GM12878 (cell line): ENCODE measurements at regions not wholly inside any gene's neighbourhood (a gene's known extent, or its start where the extent isn't known, plus 50 kb on each side); places are given as distances from the start of the nearest gene placed in this dataset.

Experiments
- ATAC-seq: fragments of 200-7000 bp; cut with Tn5 transposase; 3 replicates; pipeline ENCODE4 v1.9.1; 2020; ENCODE audit warnings: mild to moderate bottlenecking, moderate library complexity
- BruUV-seq: library from RNA; stranded (reverse); fragments of 400-500 nt; replicated peaks from 2 replicates; lab custom pipeline; 2021; lab: Mats Ljungman, UMichigan
- CTCF ChIA-PET: fragments of 300-600 bp; sonication (Branson Sonifier 250); formaldehyde crosslinking; extraction: SDS; loops from one replicate; lab custom pipeline; 2021; ENCODE audit warnings: inconsistent platforms; lab: Yijun Ruan, JAX
- POLR2A ChIA-PET: fragments of 350-600 bp; formaldehyde crosslinking; extraction: SDS; loops from one replicate; lab custom pipeline; 2021; ENCODE audit warnings: inconsistent platforms; lab: Charles Lee
- RAD21 ChIA-PET: fragments of 300-600 bp; sonication (Branson Sonifier 250); formaldehyde crosslinking; loops from one replicate; lab custom pipeline; 2023; ENCODE audit warnings: antibody characterized with exemption; ENCODE audit not compliant: unreplicated experiment; lab: Charles Lee
- SMC1A ChIA-PET: fragments of 300-600 bp; sonication (Branson Sonifier 250); formaldehyde crosslinking; loops from one replicate; lab custom pipeline; 2023; ENCODE audit not compliant: unreplicated experiment, uncharacterized antibody; lab: Charles Lee
- DNase-seq: peaks from one replicate; pipeline ENCODE4 v3.0.0-alpha.2; 2011; ENCODE audit warnings: low read depth, low spot score
- FAIRE-seq: peaks from 3 replicates; lab custom pipeline; 2011; peaks lifted over from hg19 to GRCh38; lab: Jason Lieb, UNC
- H2AFZ ChIP-seq: 2 replicates; pipeline ENCODE4 v1.6.0; 2011; ENCODE audit warnings: low read depth, low read length, control low read depth; ENCODE audit not compliant: control insufficient read depth
- H3K27ac ChIP-seq: 2 replicates; pipeline ENCODE4 v1.5.1; 2011; ENCODE audit warnings: control low read depth; ENCODE audit not compliant: control insufficient read depth, insufficient read depth
- H3K27me3 ChIP-seq, 2 experiments: replicated peaks in 1 of 2; 2 replicates each; pipeline versions ENCODE4 v1.6.0 to v1.6.1; 2011; ENCODE audit warnings: low read length in 1 of 2; ENCODE audit not compliant: control insufficient read depth in 2 of 2, insufficient read depth in 2 of 2
- H3K36me3 ChIP-seq, 2 experiments: 2 replicates each; pipeline ENCODE4 v1.5.1; 2011; ENCODE audit warnings: low read length in 1 of 2; ENCODE audit not compliant: control insufficient read depth in 2 of 2, insufficient read depth in 2 of 2
- H3K4me1 ChIP-seq: 2 replicates; pipeline ENCODE4 v1.6.1; 2011; ENCODE audit warnings: mild to moderate bottlenecking, low read length, moderate library complexity, mixed read lengths; ENCODE audit not compliant: control insufficient read depth, insufficient read depth
- H3K4me2 ChIP-seq: 2 replicates; pipeline ENCODE4 v1.6.0; 2011; ENCODE audit warnings: control low read depth; ENCODE audit not compliant: control insufficient read depth, insufficient read depth
- H3K4me3 ChIP-seq: fragments of 200-600 bp; sonication (generic); 2 replicates; pipeline ENCODE4 v1.5.1; 2016
- H3K79me2 ChIP-seq: 2 replicates; pipeline ENCODE4 v1.6.0; 2011; ENCODE audit warnings: low read length; ENCODE audit not compliant: control insufficient read depth, insufficient read depth
- H3K9ac ChIP-seq: 2 replicates; pipeline ENCODE4 v1.8.0; 2011; ENCODE audit warnings: low read length, control low read depth, mixed read lengths; ENCODE audit not compliant: control insufficient read depth, insufficient read depth
- H3K9me3 ChIP-seq: replicated peaks from 3 replicates; pipeline ENCODE4 v1.5.1; 2011; ENCODE audit warnings: mild to moderate bottlenecking, low read length; ENCODE audit not compliant: control insufficient read depth, insufficient read depth
- H4K20me1 ChIP-seq: 2 replicates; pipeline ENCODE4 v1.6.0; 2011; ENCODE audit not compliant: control insufficient read depth, insufficient read depth
- ATF7 ChIP-seq: fragments of 450-650 bp; IDR thresholded peaks from 2 replicates; pipeline ENCODE4 v1.6.1; 2016; ENCODE audit warnings: low read depth, mild to moderate bottlenecking
- BACH1 ChIP-seq: fragments of 450-650 bp; IDR thresholded peaks from 2 replicates; pipeline ENCODE4 v1.6.1; 2017; ENCODE audit warnings: mild to moderate bottlenecking, borderline replicate concordance
- CBFB ChIP-seq: IDR thresholded peaks from 2 replicates; pipeline ENCODE4 v1.6.1; 2016; ENCODE audit warnings: antibody characterized with exemption, low read depth
- CBX3 ChIP-seq: fragments of 200-600 bp; sonication (generic); IDR thresholded peaks from 2 replicates; pipeline ENCODE4 v1.6.1; 2016; ENCODE audit warnings: low read depth, borderline replicate concordance
- FOS ChIP-seq: IDR thresholded peaks from 3 replicates; pipeline ENCODE4 v1.6.1; 2011; ENCODE audit warnings: borderline replicate concordance; ENCODE audit not compliant: insufficient read length; ENCODE audit errors: extremely low read depth
- NFXL1 ChIP-seq: fragments of 450-650 bp; IDR thresholded peaks from 2 replicates; pipeline ENCODE4 v1.6.1; 2017; ENCODE audit warnings: antibody characterized with exemption, mild to moderate bottlenecking, borderline replicate concordance
- PAX5 ChIP-seq: IDR thresholded peaks from 2 replicates; pipeline ENCODE4 v1.6.1; 2011; ENCODE audit warnings: low read depth, low read length, borderline replicate concordance
- RB1 ChIP-seq: fragments of 450-650 bp; formaldehyde crosslinking; IDR thresholded peaks from 2 replicates; pipeline ENCODE4 v1.6.1; 2017; ENCODE audit warnings: mild to moderate bottlenecking, borderline replicate concordance
- RBBP5 ChIP-seq: fragments of 200-600 bp; sonication (generic); conservative IDR thresholded peaks from 2 replicates; pipeline ENCODE4 v1.6.1; 2016
- SREBF2 ChIP-seq: IDR thresholded peaks from 2 replicates; pipeline ENCODE4 v1.6.1; 2012; ENCODE audit warnings: mild to moderate bottlenecking, low read length
- TARDBP ChIP-seq: IDR thresholded peaks from 2 replicates; pipeline ENCODE4 v1.6.1; 2016; ENCODE audit warnings: borderline replicate concordance
- TCF7 ChIP-seq: IDR thresholded peaks from 2 replicates; pipeline ENCODE4 v1.6.1; 2014; ENCODE audit warnings: antibody characterized with exemption, borderline replicate concordance
- ZBED1 ChIP-seq: IDR thresholded peaks from 2 replicates; pipeline ENCODE4 v1.6.1; 2016; ENCODE audit warnings: borderline replicate concordance
- WGBS: methylation state at CpG from one replicate; pipeline ENCODE4 v1.1.6; 2016; ENCODE audit warnings: low lambda C conversion rate; ENCODE audit not compliant: insufficient replicate concordance, insufficient coverage; ENCODE audit errors: missing lambda C conversion rate; 5-methylcytosine and 5-hydroxymethylcytosine counted together
- in situ Hi-C: fragments of 300-500 bp; cut with MboI; formaldehyde crosslinking; loops from 9 replicates; pipeline ENCODE4 v1.14.3; 2018; ENCODE audit warnings: mixed read lengths
- intact Hi-C: fragments of 100-400 bp; cut with micrococcal nuclease; formaldehyde crosslinking; loops from one replicate; pipeline ENCODE4 v1.14.2; 2022; ENCODE audit not compliant: unreplicated experiment
- TF ChIP-seq, protein P1 (sequence below): IDR thresholded peaks from 2 replicates; pipeline ENCODE4 v1.6.1; 2012; ENCODE audit warnings: low read depth, low read length, improper control_type of control experiment

DNA sequence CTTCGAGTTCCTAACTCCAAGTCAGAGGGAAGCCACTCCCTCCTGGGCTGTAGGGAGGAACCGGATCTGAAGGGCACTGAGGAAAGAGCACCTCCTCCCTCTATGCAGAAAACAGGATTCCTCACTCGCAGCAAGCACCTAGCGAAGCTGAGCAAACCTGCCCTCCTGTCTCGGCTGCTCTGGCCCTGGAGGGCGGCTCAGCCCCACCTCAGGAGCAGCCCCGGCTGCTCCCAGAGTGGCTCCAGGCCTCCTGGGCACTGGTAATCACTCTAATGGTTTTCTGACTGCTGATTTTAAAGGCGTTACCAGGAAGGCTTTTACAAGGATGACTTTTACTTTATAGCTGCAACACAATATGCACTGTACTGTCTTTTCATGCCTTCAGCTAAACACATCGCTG lies 312.5 kb downstream of the TEX29 start:
- Histone ChIP-seq H3K9ac (no peak overlapping the region), H2AFZ (no peak overlapping the region), H3K4me3 (no peak overlapping the region), H3K4me1 (no peaks in the 10 kb centered on the region), H3K79me2 (no peaks in the 10 kb centered on the region), H3K4me2 (no peak overlapping the region), H3K27me3 (no peaks in the 10 kb centered on the region), H3K9me3 (no peaks in the 10 kb centered on the region)
- ChIA-PET RAD21 (no interaction called here), CTCF (no interaction called here), POLR2A (no interaction called here)
- FAIRE-seq (no peak), DNase-seq (no peak), ATAC-seq (no peak)
- WGBS = 23% methylated on average over 9 of the region's 9 CpGs
- no TSS peak for BruUV-seq
- in situ Hi-C loops = no loop called here
- intact Hi-C loops = no loop called here
- TF ChIP-seq ATF7 (no peak), PAX5 (no peak), CBX3 (no peak), RB1 (no peak), FOS (no peak), TCF7 (no peak), CBFB (no peak), ZBED1 (no peak), BACH1 (no peak), TARDBP (no peak), RBBP5 (no peak), SREBF2 (no peak), NFXL1 (no peak)
- TF ChIP-seq, protein P1, sequence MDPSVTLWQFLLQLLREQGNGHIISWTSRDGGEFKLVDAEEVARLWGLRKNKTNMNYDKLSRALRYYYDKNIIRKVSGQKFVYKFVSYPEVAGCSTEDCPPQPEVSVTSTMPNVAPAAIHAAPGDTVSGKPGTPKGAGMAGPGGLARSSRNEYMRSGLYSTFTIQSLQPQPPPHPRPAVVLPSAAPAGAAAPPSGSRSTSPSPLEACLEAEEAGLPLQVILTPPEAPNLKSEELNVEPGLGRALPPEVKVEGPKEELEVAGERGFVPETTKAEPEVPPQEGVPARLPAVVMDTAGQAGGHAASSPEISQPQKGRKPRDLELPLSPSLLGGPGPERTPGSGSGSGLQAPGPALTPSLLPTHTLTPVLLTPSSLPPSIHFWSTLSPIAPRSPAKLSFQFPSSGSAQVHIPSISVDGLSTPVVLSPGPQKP = no peak
- TF ChIP-seq, all 136 proteins: peak for 0
- Histone ChIP-seq H4K20me1 (no peaks in the 10 kb centered on the region), H3K27ac (no peak overlapping the region), H3K36me3 (no peaks in the 10 kb centered on the region)
- SMC1A ChIA-PET = no interaction called here
